GM18502 (cell line): ENCODE measurements at regions not wholly inside any gene's neighbourhood (a gene's known extent, or its start where the extent isn't known, plus 50 kb on each side); places are given as distances from the start of the nearest gene placed in this dataset.

Experiments
- ATAC-seq: cut with Tn5 transposase; IDR thresholded peaks from one replicate; pipeline ENCODE4 v1.9.1; 2021; ENCODE audit warnings: mild to moderate bottlenecking; ENCODE audit not compliant: unreplicated experiment, poor library complexity

- ATAC-seq = no peak
Observed at GRCh38 chr7:68529221-68529620, 1069.1 kb upstream of the AUTS2 start.

DNA sequence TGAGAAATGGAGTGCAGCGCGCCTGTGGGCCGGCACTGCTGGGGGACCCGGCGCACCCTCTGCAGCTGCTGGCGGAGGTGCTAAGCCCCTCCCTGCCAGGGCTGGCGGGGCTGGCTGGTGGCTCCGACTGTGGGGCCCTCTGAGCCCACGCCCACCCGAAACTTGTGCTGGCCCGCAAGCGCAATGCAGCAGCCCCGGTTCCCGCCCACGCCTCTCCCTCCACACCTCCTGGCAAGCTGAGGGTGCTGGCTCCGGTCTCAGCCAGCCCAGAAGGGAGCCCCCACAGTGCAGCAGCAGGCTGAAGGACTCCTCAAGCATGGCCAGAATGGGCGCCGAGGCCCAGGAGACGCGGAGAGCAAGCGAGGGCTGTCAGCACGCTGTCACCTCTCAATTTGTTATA lies 1063.0 kb upstream of the AUTS2 start:
- ATAC-seq = no peak

DNA sequence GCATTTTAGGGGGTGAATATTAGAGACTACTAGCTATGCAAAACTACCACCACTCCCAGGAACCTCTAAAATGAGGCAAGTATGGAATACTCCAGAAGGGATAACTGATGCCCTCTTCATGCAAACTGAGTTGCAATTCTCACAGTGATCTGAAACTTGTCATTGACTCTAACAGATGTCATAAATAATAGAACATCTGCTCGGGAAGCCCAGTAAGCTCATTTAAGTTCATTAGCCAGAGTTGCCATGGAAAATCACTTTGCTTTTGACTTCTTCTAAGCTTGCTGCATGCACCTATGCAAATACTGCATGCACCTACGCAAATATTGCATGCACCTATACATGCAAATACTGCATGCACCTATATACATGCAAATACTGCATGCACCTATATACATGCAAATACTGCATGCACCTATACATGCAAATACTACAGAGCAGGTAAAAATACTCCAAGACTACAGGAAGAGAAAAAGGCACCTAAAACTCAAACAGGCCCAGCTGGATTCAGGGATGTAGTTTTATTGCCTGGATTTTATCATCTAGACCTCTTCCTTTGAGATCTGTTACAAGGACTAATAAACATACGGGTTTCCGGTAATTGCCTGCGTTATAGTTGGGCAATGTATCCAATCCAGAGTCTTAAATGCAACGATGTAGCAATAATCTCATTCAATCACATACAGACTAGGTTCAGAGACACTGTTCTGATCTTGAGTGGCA lies 1061.1 kb upstream of the AUTS2 start:
- no peak for ATAC-seq

GRCh38 chr7:68537774-68538071 lies 1060.6 kb upstream of the AUTS2 start:
- ATAC-seq = no peak

GRCh38 chr7:68542831-68543230 lies 1055.4 kb upstream of the AUTS2 start:
- ATAC-seq = no peak

DNA sequence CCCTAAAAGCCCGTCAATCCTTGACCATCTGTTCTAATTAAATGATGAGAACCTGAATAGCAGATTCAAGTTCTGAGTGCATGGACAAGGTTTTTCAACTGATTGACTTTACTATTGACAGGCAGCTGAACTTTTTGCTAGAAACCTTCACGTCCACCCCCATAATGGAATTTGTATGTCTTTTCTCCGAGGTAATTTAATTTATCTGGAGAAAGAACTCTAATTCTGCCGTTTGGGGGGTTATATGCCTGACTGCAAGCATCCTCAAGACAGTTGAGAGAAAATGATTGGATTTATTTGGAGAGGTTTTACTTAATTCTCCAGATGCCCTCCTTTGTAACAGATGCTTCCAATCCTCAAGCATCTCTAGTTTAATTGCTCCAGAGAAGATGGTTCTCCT lies 1053.4 kb upstream of the AUTS2 start:
- ATAC-seq = no peak

DNA sequence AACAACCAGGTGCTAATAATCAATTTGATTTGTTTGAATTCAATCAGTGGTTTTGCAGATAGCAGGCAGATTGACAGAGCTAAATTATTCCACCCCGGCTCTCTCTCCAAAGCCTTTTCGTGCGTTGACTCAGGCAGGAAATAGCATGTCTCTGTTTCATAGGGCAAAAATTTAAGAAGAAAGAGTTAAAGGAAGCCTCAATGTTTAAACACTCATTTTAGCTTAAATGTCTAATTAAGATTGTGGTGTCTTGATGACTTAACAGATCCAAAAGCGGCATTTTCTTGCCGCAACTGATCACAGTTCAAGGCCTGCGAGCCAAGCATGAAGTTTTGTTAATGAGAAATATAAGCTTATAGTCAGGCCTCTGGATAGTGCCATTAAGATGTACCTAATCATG lies 1051.1 kb upstream of the AUTS2 start:
- ATAC-seq = no peak

DNA sequence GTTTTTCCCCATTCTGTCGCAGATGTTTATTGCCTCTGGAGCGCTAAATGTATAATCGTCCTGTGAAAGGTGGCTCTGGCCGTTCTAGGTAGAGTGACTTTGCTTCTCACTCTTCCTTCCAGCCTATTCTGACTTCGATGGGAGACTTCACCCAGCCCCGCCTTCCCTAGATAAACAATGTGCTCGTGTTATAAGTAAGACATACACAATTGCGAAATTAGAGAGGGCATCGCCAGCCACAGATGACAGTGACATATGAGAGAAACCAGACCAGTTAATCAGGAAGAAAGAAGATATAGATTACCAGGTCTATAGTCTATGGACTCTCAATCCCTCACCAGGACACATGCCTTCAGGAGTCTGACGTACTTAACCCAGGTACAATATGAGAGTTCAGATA lies 1050.5 kb upstream of the AUTS2 start:
- no peak for ATAC-seq

DNA sequence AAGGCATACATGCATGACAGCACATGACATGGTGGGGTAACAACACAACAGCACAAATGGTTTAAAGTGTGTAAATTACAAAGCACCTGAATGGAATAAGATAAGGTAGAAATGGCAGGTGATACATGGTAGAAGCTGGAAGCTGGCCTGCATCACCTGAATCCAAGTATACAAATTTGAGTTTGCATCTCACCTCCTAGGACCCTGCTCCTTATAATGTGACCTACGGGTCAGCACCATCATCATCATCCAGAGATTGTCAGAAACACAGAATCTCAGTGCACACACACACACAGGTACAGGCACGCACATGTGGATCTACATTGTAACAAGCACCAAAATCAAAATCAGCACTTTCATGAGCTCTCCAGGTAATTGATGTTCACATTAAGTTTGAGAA lies 1048.2 kb upstream of the AUTS2 start:
- ATAC-seq = no peak

DNA sequence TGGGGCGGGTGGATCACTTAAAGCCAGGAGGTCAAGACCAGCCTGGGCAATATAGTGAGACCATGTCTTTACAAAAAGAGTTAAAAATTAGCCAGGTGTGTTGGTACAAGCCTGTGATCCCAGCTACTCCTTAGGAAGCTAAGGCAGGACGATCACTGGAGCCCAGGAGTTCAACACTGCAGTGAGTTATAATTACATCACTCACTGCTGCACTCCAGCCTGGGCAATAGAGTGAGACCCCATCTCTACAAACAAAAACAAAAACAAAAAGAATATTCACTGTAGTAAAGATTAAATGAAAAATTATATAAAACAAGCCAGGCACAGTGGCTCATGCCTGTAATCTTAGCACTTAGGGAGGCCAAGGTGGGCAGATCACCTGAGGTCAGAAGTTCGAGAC lies 1047.6 kb upstream of the AUTS2 start:
- no peak for ATAC-seq

DNA sequence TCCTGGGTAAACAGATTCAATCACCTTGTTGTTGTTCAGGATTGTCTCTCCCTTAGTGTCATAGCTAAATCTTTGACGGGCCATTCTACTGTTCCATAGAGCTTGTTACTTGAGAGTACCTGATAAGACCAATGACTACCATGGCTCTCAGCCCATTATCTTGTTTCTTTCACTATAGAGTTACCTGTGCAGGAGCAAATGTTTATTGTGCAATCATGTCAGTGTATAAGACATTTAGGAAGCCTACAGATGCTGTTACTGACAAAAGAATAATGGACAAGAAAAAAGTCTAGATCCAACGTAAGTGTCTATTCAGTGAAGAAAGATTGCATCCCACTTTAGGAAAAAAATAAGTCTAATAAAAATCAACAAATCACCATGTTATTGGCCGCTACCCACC lies 1041.7 kb upstream of the AUTS2 start:
- ATAC-seq = no peak

DNA sequence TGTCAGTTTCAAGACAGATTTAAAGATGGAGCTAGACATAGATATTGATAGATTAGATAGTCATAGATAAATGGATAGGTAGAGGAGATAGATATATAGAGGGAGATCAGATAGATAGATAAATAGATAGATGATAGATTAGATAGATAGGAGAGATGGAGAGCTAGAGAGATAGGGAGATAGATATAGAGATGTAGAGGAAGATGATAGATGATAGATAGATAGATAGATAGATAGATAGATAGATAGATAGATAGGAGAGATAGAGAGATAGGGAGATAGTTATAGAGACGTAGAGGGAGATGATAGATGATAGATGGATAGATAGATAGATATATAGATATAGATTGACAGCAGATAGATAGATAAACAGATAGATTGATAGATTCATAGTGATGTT lies 1038.8 kb upstream of the AUTS2 start:
- no peak for ATAC-seq

- ATAC-seq = no peak
Observed at GRCh38 chr7:68562323-68562899, 1035.9 kb upstream of the AUTS2 start.

GRCh38 chr7:68564306-68565135 lies 1033.8 kb upstream of the AUTS2 start:
- no peak for ATAC-seq

- no peak for ATAC-seq
Observed at GRCh38 chr7:68571286-68571685, 1027.0 kb upstream of the AUTS2 start.

DNA sequence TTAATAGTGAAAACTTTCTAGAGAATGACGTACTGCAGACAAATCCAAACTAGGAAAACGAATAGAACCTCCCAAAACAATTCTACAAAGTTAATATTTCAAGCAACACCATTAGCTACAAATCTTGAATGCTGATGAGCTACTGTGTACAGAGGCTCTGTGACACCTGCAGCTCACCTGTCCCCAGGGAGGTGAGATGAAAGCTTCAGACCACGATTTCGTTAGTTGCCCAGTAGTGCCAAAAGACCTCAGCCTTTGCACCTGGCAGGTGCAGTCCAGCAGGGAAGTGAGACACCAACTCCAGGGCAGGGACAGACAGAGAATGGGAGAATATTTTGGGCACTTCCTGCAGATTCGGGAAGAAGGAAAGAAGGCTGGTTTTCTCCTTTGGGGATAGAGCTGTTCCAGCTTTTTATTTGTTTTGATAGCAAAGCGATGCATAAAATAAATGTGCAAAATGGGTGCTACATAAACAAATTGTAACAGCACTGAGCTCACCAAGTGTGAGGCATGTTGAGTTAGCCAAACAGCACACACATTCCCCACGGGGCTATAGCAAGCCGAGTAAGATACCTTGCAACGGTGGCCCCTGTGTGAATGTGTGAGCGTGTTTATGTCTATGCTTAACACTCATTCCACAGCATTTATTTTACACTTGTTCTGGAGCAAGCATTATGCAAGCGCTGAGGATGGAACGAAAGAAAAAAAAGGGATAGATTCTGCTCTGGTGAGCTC lies 1024.8 kb upstream of the AUTS2 start:
- no peak for ATAC-seq

- ATAC-seq = no peak
Observed at GRCh38 chr7:68576366-68576765, 1021.9 kb upstream of the AUTS2 start.

- no peak for ATAC-seq
Observed at GRCh38 chr7:68581417-68581816, 1016.9 kb upstream of the AUTS2 start.

DNA sequence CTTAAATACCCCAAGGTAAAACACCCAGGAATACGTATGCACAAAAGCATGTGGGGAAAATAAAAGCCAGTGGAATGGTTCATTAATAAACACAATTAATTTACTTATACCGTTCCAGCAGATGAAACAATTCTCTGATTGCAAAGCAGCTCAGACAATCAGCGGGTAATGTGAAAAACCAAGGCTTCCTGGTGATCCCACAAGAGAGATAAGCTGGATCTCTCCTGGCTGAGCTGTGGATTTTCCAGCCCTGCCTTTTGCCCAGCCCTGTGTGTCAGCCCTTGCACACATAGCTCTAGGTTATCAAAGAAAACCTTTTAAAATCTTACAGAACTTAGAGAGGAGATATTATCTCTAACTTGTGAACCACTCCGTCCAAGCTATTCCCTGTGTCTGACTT lies 1010.7 kb upstream of the AUTS2 start:
- ATAC-seq = no peak

DNA sequence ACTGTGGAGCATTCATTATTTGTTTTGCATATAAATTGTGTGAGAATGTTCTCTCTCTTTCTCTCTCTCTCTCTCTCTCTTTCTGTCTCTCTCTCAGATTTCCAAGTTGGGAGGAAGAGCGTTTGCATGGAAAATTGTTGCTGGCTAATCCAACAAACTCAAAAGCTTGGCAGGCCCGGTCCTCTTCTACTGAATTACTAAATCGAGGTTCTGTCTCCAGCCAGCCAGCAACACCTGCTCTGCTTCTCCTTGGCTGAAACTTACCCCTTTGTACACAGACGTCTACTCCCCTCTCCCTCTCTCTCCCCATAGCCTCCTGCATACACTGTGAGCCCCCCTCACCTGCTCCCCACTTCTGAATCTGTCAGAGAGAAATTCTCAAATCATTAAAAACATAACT lies 996.4 kb upstream of the AUTS2 start:
- ATAC-seq = no peak

DNA sequence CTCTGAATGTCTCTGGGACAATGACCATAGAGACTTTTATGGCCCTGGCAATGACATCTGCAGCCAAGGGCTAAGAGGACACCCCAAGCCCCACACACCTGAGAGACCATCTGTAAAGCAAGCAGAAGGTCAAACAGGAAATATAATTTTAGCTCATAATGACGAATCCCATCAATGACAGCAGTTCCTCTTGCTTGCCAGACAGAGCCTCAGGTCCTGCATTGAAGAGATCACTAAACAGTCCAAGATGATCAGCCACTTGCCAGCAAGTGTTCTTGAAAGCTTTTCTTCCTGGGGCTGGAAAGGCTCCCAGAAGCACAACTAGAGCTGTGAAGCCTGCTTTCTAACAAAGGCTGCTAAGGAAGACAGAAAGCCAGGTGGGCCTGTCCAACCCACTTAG lies 993.7 kb upstream of the AUTS2 start:
- ATAC-seq = no peak
